Ovary (tissue), 3 donors: ENCODE measurements at regions not wholly inside any gene's neighbourhood (a gene's known extent, or its start where the extent isn't known, plus 50 kb on each side); places are given as distances from the start of the nearest gene placed in this dataset.

Experiments used
- EP300 ChIP-seq: sonication (generic); formaldehyde crosslinking; IDR thresholded peaks from one replicate; pipeline ENCODE4 v1.6.1; 2017; ENCODE audit warnings: antibody characterized with exemption
- POLR2A ChIP-seq: fragments of 450-650 bp; IDR thresholded peaks from one replicate; pipeline ENCODE4 v1.6.1; 2017; ENCODE audit warnings: antibody characterized with exemption, mild to moderate bottlenecking, moderate library complexity
- TF ChIP-seq, protein P1 (sequence below), 3 donors: fragments of 450-650 bp in 2 of 3; fragments of 200-600 bp in 1 of 3; IDR thresholded peaks; one replicate each; pipeline versions ENCODE4 v1.5.1 to v1.8.0; 2016 to 2022; ENCODE audit warnings: antibody characterized with exemption in 3 of 3, mild to moderate bottlenecking in 1 of 3
- donor health status: DM: no; HTN: no; CAD: no.

DNA sequence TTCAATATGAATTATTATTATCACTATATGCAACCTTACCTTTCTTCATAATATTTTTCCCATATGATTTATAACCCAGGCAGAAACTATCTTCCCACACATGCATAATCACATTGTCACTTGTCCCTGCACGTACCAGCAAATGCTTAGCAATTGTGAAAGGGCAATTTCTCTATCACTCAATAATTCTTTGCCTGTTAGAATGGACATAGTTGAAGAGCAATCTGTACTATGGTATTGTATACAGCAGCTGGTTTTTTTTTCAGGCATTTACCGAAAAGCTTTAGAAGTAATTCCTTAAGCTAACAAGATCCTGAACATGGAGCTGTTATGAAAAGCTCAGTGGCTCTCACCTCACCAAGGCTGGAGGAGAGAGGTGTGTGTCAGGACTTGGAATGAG, 999.5 kb downstream of the TUSC7 start:
- TF ChIP-seq, protein P1, sequence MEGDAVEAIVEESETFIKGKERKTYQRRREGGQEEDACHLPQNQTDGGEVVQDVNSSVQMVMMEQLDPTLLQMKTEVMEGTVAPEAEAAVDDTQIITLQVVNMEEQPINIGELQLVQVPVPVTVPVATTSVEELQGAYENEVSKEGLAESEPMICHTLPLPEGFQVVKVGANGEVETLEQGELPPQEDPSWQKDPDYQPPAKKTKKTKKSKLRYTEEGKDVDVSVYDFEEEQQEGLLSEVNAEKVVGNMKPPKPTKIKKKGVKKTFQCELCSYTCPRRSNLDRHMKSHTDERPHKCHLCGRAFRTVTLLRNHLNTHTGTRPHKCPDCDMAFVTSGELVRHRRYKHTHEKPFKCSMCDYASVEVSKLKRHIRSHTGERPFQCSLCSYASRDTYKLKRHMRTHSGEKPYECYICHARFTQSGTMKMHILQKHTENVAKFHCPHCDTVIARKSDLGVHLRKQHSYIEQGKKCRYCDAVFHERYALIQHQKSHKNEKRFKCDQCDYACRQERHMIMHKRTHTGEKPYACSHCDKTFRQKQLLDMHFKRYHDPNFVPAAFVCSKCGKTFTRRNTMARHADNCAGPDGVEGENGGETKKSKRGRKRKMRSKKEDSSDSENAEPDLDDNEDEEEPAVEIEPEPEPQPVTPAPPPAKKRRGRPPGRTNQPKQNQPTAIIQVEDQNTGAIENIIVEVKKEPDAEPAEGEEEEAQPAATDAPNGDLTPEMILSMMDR (IDR thresholded peaks at IDR 0.05) = no peak
- no peak for TF ChIP-seq POLR2A
- no peak for TF ChIP-seq EP300
